GM12873 (cell line): ENCODE measurements at regions not wholly inside any gene's neighbourhood (a gene's known extent, or its start where the extent isn't known, plus 50 kb on each side); places are given as distances from the start of the nearest gene placed in this dataset.

Experiments
- TF ChIP-seq, protein P1 (sequence below): IDR thresholded peaks from 2 replicates; pipeline ENCODE4 v1.5.1; 2012; ENCODE audit warnings: low read depth, mild to moderate bottlenecking, moderate library complexity, low read length, control low read depth; ENCODE audit not compliant: insufficient read depth; ENCODE audit errors: missing control alignments

DNA sequence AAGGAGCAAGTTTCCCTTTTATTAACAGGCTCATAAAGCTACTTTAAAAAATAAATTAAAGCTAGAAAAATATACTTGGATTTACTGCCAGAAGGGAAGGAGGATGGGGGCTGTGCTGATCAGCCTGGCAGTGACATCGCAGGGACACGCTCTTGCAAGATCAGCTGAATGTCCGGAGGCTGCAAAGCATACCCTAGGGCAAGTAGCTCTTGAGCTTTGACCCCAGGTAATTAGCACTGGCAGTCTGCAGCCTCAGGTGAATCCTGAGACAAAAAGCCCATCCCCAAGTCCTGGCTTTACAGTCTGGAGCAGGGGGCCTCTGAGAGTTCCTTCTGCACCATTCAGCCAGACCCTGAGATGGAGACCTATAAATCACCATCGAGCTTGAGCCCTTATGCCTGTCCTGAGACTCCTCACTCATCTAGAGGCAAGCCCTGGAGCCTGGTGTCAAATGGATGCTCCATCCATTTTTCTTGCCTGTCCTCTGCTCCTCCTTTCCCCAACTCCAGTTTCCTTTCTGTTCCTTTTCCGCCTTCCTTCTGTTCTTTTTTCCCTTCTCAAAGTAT is 131.7 kb downstream of the TMEM114 start:
- TF ChIP-seq, protein P1, sequence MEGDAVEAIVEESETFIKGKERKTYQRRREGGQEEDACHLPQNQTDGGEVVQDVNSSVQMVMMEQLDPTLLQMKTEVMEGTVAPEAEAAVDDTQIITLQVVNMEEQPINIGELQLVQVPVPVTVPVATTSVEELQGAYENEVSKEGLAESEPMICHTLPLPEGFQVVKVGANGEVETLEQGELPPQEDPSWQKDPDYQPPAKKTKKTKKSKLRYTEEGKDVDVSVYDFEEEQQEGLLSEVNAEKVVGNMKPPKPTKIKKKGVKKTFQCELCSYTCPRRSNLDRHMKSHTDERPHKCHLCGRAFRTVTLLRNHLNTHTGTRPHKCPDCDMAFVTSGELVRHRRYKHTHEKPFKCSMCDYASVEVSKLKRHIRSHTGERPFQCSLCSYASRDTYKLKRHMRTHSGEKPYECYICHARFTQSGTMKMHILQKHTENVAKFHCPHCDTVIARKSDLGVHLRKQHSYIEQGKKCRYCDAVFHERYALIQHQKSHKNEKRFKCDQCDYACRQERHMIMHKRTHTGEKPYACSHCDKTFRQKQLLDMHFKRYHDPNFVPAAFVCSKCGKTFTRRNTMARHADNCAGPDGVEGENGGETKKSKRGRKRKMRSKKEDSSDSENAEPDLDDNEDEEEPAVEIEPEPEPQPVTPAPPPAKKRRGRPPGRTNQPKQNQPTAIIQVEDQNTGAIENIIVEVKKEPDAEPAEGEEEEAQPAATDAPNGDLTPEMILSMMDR = no peak

DNA sequence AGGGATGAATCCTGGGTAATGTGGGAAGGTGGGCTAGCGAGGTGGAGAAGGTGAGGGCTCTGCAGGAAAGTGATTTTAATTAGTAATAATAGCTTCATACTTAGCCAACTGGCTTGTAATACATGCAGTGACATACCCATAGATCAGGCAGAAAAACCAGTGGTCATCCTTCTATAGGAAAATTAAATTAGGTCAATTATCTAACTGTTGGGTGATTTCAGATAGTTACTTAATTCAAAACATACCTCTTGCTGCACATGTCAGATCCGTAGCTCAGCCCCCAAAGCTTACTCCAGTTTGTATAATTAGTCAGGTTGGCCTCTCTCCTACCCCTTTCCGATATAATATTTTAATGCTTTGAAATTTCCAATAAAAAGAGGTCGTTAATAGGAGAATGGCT is 137.0 kb downstream of the TMEM114 start:
- TF ChIP-seq, protein P1 = no peak

DNA sequence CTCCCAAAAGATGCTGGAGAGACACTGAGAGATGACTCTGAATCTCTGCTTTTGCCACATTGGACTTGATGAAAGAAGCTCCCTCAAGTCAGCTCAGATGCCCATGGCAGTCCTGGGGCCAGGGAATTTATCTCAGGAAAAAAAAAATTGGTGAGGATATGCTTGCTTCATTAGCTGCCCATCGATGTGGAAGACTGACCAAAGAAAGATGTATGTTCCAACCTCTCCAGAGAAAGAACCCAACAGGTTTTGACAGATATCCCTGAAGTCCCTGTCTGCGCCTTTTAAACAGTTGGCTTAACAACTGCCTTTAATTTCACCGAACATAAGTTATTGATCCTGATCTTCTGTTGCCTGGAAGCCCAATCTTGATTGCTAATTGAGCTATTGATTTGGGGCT is 137.4 kb downstream of the TMEM114 start:
- TF ChIP-seq, protein P1 = no peak

DNA sequence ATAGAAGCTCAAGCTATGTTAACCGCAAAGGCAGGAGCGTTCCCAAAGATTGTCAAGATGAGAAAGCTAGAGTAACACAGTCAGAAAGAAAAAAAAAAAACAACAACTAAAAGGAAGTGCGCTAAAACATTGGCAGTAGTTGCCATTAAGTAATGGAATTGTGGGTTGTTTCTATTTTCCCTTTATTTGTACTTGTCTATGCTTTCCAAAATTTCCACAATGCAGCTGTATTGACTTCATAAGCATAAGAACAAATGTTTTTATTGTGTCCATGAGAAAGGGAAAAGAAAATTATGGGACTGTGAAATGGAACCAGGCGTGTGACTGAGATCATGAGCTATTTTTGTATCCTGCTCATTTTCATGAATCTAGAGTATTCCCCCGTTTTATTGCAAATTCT is 153.4 kb downstream of the TMEM114 start:
- TF ChIP-seq, protein P1 = no peak

DNA sequence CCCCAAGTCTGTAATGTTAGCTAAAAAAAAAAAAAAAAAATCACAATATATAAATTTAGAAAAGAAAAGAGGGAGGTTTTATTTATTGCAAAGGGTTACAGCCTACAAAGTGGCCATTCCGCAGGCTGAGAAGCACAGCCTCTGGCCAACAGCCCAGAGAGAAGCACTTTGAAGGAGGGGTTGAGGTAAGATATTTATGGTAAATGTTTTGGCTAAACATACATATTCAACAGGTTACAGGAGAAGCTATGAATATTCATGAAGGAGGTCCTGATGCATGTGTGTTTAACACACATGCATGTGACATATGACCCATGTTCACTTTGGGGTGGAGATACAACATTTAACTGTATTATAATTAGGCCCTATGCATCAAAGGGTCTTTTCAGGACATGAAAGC is 158.5 kb downstream of the TMEM114 start:
- TF ChIP-seq, protein P1 = no peak

DNA sequence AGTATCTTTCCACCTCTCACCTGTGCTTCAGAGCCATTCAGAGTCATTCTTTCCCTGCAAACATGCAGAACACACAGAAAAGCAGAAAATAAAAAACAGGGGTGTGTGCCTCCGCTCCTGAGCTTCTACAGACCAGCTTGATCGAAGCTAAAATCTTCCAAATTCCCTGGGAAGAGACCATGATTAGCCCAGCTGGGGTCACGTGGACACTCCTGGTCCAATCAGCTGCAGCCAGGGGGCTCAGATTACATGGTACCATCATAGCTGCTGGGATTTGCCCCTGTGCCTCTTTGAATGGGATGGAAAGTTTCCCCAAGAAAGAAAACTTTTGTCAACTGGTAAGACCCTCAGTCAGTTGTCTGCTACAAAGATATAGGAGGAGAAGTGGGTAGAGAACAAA is 159.9 kb downstream of the TMEM114 start:
- TF ChIP-seq, protein P1 = no peak

DNA sequence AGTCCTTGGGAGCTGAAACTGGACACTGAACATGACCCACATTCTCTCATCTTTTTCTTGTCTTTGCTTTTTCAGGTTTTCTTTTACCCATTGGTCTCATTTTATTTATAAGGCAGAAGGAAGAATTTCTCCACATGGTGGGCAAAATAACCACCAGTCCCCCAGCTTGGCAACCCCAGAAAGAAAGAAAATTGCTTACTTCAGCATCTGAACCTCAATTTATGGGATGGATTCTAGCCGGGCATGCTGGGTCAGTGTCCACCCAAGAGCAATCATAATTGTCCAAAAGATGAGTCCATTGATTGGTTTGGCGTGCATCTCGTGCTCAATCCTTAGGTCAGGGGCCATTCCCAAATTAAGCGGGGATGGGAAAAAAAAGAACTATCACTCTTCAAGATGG is 163.7 kb downstream of the TMEM114 start:
- TF ChIP-seq, protein P1 = no peak
